Limb (tissue), 2 donors: ENCODE measurements at regions not wholly inside any gene's neighbourhood (a gene's known extent, or its start where the extent isn't known, plus 50 kb on each side); places are given as distances from the start of the nearest gene placed in this dataset.

Experiments
- DNase-seq, 2 donors: peaks; one replicate each; pipeline ENCODE4 v3.0.0-alpha.2; 2016; ENCODE audit errors: extremely low spot score in 2 of 2

DNA sequence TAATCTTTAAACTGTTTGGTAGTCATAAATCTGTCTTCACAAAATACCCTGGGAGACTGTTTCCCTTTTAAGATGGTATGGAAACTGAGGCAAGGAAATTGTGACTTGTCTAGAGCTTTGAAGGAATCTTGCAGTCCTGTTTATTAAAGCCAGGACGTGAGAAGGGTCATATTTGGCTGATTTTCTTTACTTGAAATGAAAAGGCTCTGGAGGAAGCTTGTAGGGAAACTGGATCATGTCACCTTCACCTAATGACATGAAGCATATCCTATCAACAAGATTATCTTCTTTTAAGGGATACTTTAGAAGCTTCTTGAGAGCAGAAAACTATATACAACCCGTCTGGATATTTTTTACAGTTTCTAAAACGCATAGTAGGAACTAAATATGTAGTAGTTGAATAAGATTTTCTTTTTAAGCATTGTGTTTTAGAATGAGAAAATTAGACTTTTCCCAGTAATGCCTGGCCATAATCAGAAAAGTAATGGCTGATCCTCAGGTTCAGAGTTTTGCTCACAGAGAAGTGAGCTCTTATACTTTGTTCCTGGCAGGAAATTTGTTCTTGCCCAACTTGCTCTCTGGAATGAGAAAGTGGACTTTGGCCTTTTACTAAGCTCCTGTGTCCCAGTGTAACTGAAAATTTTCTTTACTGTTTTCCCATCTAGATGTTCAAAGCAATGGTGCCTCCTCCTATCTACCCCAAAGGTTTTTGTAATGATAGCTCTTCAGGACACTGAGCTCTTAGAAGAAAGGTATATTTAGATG lies 136.8 kb upstream of the AFF2 start:
- DNase-seq, result no peak

DNA sequence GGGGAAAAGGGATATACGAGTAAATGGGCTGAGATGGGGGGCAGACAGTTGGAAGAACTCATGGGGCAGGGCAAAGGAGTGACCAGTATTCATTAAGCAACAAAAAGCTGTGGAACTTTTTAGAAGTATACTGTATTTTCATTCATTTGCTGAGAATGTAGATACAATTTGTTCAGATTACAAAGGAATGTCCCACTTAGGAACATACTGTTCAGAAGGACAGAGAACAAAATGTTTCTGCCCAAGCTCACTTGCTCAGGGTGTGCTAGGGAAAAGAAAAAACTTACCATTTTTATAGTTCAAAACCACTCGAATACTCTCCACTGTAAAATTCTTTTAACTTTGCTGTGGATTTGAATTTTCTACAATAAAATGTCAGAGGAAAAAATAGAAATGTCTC lies 135.2 kb upstream of the AFF2 start:
- DNase-seq, result no peak

DNA sequence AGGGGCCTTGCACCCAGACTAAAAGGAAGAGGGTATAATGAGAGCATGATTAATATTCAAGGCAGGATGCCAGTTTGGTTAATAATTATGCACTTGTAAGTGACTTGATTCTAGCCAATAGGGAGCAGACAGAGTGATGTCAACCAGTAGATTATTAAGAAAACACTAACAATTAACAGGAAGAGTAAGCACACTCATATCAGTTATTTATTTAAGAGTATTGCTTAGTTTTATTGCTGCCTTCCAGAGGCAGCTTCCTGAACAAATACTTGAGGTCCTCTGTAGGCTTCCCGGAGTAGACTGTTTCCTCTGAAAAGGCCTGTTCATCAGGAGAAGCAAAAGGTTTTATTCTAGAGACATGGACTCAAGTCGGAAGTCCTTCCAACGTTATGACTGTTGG lies 129.1 kb upstream of the AFF2 start:
- no peak for DNase-seq

DNA sequence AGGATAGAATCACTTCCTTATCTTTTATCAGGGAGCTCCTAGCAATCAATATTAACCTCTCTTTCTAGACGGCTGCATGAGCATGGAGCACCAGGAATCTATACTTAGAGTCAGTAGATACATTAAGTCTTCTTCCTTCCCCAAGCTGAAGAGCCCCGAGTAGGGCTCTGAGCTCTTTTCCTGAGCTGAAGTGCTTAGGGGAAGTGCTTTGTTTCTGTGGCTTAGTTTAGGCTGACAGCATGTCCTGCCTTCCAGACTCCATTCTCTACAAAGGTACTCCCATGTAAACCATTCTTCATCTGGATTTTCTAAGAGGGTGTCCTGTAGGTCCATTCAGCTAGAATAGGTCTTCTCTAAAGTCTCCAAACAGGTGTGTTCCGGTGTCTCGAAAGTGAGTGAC lies 127.5 kb upstream of the AFF2 start:
- DNase-seq, result no peak

DNA sequence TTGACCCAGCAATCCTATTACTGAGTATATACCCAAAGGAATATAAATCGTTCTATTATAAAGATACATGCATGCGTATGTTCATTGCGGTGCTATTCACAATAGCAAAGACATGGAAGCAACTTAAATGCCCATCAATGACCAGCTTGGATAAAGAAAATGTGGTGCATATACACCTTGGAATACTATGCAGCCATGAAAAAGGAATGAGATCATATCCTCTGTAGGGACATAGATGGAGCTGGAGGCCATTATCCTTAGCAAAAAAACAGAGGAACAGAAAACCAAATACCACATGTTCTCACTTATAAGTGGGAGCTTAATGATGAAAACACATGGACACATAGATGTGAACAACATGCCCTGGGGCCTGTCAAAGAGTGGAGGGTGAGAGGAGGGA lies 124.1 kb upstream of the AFF2 start:
- DNase-seq, result no peak

DNA sequence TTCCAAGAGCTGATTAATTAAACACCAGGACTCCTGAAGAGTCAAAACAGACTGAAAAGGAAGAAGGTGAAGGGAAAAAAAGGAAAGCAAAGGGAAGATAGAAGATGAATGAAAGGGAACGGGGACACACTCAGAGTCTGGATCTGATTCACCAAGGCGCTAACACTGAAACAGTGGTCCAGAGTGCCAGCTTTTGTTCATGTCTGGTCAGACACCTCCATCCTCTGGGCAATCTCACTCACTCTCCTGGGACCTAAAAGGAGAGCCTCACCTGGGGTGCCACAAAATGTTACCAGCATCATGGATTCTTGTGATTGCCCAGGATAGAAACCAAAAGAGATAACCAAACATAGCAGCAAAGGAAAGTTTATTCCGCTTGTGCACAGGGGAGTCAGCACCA lies 120.3 kb upstream of the AFF2 start:
- no peak for DNase-seq

DNA sequence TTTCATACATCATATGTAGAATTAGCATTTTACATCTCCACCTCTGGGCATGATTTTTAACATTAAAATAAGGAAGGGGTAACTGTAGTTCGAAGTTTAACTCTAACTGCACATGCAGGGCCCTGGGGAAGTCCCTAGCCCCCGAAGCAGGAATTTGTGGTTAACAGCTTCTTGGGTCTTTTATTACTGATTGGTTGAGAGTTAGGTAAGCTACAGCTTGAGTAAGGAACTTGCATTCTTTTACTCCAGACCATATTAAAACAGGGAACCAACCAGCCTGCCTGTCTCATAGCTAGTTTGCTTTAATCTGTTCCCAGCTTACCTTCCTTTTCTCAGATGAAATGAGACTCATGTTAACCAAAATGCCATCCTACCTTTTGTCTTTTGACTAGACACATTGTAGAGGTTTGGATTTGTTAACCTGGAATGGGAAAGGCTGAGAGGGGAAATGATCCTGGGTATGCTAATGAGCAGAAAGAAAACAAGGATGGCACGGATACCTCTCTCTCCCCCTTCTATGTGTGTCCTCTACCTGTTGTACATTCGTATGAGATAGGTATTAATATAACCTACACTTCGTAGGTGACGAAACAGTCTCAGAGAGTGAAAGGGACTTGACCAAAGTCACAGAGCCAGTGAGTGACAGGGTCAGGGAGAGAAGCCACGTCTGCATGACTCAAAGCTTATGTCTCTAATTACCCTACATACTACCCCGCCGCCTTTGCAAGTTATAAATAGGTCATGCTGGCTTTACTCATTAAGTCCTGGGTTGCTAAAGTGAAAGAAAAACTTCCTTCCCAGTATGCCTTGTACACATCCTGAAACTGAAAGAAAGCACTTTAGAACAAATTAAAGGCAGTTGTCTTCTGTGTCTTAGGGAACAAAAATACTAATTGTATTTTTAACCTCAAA lies 119.5 kb upstream of the AFF2 start:
- DNase-seq, result no peak

DNA sequence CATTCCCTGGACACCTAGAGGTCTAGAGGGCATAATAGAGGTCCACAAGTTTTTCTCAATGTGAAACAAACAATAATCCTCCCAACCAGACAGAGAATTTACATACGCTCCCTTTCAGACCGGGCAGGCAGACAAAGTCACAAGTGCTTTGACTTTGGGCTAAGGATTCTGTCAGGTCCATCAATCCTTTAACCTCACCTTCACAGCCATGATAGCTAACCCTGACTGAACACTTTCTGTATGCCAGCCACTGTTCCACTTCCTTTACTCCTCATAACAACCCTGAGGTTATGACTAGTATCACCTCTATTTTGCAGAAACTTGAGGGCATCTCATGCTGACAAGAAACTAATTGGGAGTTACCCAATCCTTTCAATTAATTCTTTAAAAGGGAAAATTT lies 118.8 kb upstream of the AFF2 start:
- no peak for DNase-seq

DNA sequence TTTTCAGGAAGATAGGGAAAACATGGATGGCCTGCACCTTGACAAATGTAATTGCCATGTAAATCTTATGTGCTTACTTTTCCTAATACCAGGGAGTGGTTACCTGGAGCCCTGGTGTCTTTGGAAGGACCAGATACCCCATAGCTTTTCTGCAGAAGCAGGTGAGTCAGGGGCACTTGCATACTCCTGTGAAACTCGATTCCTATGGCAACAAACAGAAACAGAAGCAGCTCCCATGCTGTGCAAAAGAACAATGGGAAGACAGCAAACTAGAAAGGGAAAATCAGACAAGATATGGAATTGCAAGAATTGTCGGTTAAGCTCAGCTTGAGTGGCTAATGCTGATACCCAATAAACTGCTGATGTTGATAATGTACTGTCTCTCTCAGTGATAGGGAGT lies 117.4 kb upstream of the AFF2 start:
- no peak for DNase-seq

DNA sequence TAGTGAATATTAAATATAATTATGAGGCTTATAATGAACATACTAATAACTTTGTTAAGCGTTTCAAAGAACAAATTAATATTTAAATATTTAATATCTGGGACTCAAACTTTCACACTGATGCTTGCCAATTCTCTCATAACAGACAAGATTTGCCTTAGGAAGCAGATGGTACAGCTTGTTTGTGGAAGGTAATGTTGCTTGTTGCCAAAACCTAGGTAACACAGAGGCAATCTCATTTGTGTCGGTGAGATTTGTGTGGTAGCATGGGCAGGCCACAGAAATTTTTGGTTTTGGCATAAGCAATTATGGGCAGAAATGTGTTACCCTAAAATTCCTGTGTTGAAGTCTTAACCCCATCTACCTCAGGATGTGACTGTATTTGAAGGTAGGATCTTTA lies 114.9 kb upstream of the AFF2 start:
- DNase-seq, result no peak

DNA sequence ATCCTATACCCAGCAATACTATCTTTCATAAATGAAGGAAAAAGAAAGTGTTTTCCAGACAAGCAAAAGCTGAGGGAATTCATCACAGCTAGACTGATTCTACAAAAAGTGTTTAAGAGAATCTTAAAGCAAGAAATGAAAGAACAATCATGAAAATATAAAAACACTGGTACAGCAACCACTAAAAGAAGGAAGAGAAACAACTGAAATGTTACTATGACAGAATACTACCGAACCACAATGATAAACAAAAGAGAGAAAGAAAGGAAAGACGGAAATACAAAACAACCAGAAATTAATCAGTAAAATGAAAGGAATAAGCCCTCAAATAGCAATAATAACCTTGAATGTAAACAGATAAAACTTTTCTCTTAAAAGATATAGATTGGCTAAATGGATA lies 110.8 kb upstream of the AFF2 start:
- no peak for DNase-seq

DNA sequence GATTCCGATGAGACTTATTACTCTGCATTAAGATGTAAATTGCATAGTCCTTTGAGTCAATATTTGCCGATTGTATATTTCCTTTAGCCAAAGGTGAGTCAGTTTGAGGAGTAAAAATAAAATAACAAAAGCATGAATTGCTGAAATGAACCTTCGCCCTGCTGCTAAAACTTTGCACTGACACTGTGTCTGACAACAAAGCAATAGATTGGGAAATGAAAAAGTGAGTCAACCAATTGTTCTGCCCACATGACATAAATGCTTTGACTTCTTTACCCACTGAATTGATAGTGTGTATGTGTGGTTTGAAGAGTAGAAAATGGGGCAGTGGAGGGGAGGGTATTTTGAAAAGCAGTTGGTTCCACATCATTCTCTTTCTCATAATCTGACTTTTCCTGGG lies 88.4 kb upstream of the AFF2 start:
- no peak for DNase-seq

DNA sequence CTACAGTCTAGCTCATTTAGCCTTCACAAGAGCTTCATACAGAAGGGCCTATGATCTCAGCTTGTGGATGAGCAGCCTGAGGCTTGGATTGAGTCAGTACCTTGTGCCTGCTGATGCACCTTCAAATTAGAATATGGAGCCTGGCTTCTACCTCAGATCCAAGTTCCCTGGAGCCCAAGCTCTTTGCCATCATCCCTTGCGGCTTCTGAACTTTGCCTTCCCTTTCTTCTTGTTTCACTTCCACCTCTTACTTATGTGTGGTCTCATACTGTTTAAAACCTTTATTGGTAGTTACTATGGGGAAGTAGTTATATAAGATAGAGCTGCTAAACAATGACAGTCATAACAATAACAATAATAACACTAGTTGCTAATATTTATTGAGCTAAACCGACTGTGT lies 84.3 kb upstream of the AFF2 start:
- DNase-seq, result no peak

DNA sequence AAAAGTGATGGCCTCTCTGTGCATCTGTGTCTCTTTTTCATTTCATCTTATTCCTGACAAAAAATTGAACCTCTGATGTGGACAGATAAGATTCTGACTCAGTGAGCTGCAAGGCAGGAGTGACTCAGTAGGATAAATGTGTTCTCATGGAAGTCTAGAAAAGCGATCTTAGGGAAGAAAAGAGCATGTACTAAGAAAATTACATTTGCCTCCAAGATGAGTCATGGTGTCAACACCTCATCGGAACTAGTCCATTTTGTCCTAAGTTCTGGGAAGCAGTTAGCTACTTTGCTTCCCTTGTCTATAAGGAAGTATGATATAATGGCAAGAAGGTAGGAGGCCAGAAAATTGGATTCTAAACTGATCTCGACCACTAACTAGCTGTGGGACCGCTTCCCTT lies 83.5 kb upstream of the AFF2 start:
- DNase-seq, result no peak

DNA sequence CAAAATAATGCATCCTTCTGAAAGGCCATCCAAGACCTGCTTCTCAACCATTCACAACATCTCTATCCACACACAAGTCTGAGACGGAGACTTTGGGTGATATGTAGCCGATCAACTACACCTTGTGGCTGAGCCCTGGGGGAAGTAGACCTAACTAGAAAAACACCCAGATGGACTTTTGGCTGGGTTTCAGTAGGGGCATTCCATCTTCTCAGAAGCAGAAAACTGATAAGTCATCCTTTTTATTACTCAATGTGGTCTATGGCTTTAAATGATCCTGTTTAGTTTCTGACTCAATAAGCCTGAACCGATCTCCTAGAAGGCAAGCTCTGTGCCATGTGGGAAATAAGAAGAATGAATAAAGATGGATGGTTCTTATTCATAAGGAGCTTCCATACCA lies 82.5 kb upstream of the AFF2 start:
- no peak for DNase-seq

DNA sequence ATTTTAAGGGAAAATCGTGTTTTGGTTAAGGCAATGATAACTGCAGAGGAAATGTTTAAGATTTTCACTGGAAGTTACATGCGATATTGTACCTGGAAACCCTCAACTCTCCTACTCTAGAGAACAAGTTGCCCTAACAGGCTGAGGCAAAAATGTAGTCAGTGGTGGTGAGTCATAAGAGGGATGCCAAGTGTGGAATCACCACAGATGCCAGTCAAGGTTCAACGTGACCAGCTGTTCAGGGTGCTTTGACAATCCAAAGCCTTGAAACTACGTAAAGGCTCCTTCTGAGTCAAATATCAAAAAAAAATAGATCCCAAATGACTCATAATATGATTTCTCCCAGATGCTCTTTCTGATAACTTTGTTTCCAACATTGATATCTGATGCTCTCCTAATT lies 77.9 kb upstream of the AFF2 start:
- DNase-seq, result no peak

DNA sequence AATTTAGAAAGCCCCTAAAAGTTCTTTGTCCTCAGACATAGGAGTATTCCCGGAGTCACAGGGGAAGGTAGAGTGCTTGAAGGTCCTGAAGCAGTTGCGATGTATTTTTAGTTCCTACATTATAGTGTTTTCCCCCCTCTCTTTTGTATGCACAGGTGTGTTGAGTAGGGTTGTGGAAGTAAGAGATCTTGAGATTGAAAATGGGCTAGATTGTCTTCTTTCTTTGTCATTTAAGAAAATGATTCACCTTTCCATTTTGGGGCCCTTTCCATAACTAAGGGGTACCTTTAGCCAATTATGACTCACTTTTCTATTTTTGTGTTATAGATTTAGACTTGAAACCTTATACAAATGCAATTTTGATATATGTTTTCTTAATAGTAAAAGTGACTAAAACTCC lies 75.8 kb upstream of the AFF2 start:
- DNase-seq, result no peak

DNA sequence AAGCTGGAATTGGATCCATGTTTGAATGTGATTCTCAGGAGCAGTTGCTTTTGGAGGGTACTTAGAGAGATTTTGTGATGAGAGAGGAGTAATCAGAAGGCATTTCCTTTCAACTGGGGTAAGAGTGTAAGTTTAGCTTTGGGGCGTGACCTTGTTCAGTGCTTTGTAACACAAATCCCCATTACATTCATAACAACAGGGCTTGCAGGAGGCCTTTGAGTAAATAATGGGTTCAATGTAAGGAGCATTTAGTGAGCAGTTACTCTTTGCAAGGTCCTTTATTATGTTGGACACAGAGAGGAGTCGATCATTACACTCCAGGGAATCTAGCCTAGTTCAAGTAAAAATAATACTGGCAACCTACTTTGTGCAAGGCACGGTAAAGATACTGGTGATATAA lies 74.0 kb upstream of the AFF2 start:
- DNase-seq, result no peak

DNA sequence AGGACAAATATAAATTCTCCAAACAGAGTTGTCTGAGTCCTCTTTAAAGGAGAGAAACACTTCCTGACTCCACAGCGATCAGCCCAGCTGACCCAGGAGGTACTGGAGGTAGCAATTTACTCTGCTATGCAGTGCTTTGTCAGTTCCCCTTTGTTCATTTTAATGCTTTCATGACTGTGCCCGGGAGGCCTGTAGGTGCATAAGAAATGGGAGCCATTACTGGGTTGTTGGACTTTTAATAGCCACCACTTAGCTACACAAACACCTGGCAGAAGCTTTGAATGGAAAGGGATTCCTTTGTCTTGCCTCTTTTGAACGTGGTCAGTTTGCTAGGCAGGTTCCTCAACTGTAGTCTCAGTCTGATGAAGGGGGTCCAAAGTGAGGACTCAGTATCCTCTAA lies 59.0 kb upstream of the AFF2 start:
- no peak for DNase-seq

DNA sequence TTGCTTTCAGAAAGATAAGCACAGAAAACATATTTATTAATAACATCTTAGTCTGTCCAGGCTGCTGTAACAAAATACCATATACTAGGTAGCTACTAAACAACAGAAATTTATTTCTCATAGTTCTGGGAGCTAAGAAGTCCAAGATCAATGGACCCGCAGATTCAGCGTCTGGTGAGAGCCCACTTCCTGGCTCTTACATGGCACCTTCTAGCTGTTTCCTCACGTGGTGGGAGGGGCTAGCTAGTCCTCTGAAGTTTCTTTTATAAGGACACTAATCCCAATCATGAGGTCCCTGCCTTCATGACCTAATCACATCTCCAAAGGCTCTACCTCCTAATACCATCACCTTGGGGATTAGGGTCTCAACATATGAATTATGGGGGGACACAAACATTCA lies 57.2 kb upstream of the AFF2 start:
- no peak for DNase-seq

DNA sequence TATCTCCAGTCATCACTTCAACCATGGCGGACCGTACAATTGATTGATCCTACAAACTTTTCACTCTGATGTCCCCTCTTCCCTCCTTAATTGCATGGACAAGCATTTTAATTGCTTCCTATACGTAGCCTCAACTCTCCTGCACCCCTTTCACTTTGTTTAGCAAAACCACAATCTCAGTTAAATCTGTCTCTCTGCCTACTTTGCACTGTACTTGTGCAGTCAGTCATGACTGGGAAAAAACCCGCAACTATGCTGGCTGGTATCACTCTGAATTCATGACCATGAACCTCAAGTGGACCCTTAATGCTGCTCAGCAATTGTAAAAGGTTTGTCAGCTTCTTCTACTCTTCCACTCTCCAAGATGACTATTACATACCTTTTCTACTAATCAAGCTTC lies 51.7 kb upstream of the AFF2 start:
- no peak for DNase-seq
